ENCODE measurements at regions not wholly inside any gene's neighbourhood (a gene's known extent, or its start where the extent isn't known, plus 50 kb on each side); places are given as distances from the start of the nearest gene placed in this dataset.

- H3K9me3 ChIP-seq = no peaks in the 10 kb centered on the region
These were observed 70.6 kb downstream of the VEGFA start for GRCh38 chr6:43840490-43841218.

More at GRCh38 chr6:43840490-43841218, 70.6 kb downstream of the VEGFA start:
- no peaks in the 10 kb centered on the region for H3K9me2 ChIP-seq
- H3K4me3 ChIP-seq (ENCODE audit: low read depth in 2 of 2, low read length in 1 of 2) = no peak overlapping the region
- no peak overlapping the region for H3K9ac ChIP-seq
- TF ChIP-seq YY1 (IDR thresholded peaks at IDR 0.05; ENCODE audit: low read depth) = no peak
- no peak for TF ChIP-seq NFIC (IDR thresholded peaks at IDR 0.05; ENCODE audit: borderline replicate concordance)
- no peak for TF ChIP-seq TEAD4 (IDR thresholded peaks at IDR 0.05; ENCODE audit: borderline replicate concordance, insufficient read depth)
- no peak for TF ChIP-seq MAX (IDR thresholded peaks at IDR 0.05; ENCODE audit: low read depth)
- TF ChIP-seq MEF2A (IDR thresholded peaks at IDR 0.05; ENCODE audit: borderline replicate concordance, low read depth) = no peak
- no peak for TF ChIP-seq TCF12 (IDR thresholded peaks at IDR 0.05)
- TF ChIP-seq USF1 (IDR thresholded peaks at IDR 0.05; ENCODE audit: borderline replicate concordance, low read depth) = no peak
- no peak for TF ChIP-seq JUND (IDR thresholded peaks at IDR 0.05)
- no peak for TF ChIP-seq MXI1 (IDR thresholded peaks at IDR 0.05; ENCODE audit: low read depth, low read length)
- TF ChIP-seq SMC3 (IDR thresholded peaks at IDR 0.05; ENCODE audit: low read depth, low read length) = no peak
- TF ChIP-seq, protein P1, sequence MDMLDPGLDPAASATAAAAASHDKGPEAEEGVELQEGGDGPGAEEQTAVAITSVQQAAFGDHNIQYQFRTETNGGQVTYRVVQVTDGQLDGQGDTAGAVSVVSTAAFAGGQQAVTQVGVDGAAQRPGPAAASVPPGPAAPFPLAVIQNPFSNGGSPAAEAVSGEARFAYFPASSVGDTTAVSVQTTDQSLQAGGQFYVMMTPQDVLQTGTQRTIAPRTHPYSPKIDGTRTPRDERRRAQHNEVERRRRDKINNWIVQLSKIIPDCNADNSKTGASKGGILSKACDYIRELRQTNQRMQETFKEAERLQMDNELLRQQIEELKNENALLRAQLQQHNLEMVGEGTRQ (IDR thresholded peaks at IDR 0.05; ENCODE audit: borderline replicate concordance, low read depth, low read length) = no peak
- no peak for TF ChIP-seq REST (IDR thresholded peaks at IDR 0.05; ENCODE audit: low read depth, low read length)
- no peak for TF ChIP-seq SIN3A (IDR thresholded peaks at IDR 0.05; ENCODE audit: borderline replicate concordance, low read depth, low read length)
- TF ChIP-seq GATA2 (CRISPR knock-in tag; IDR thresholded peaks at IDR 0.05) = no peak
- TF ChIP-seq RXRA (IDR thresholded peaks at IDR 0.05; ENCODE audit: borderline replicate concordance, low read depth) = no peak
- no peak for TF ChIP-seq EP300 (IDR thresholded peaks at IDR 0.05; ENCODE audit: borderline replicate concordance in 1 of 2, low read depth in 1 of 2, low read length in 1 of 2)
- TF ChIP-seq FOXM1 (IDR thresholded peaks at IDR 0.05; ENCODE audit: low read depth) = no peak
- no peak for TF ChIP-seq FOXJ3 (CRISPR knock-in tag; IDR thresholded peaks at IDR 0.05)
- TF ChIP-seq IRF3 (IDR thresholded peaks at IDR 0.05; ENCODE audit: low read depth, low read length) = no peak
- no peak for TF ChIP-seq RFX5 (IDR thresholded peaks at IDR 0.05; ENCODE audit: low read length)
- H3K4me2 ChIP-seq = no peak overlapping the region
- no peak overlapping the region for H3K27ac ChIP-seq (ENCODE audit: low read depth in 2 of 2, low read length in 1 of 2)
- no peaks in the 10 kb centered on the region for H3F3A ChIP-seq (replicated peaks; ENCODE audit: insufficient read depth)
- peaks cover 3 to 20% of the 10 kb centered on the region in 2 experiments; a peak in 2 of 4 replicates for H3K4me1 ChIP-seq (ENCODE audit: control insufficient read depth in 1 of 2, insufficient read depth in 2 of 2, low read depth in 1 of 2, low read length in 1 of 2)
- POLR2A ChIA-PET = no interaction called here
- no peak for DNase-seq
- 74% methylated on average over 5 of the region's 5 CpGs for WGBS (ENCODE audit: low lambda C conversion rate)
- no peaks in the 10 kb centered on the region for H3K36me3 ChIP-seq (replicated peaks in 1 of 2; ENCODE audit: control insufficient read depth in 1 of 2, insufficient read depth in 2 of 2, low read length in 1 of 2)
- no peaks in the 10 kb centered on the region; the same call in 1 of the 2 replicates for H3K27me3 ChIP-seq (ENCODE audit: insufficient read depth)
- H4K20me1 ChIP-seq (ENCODE audit: insufficient read depth) = no peaks in the 10 kb centered on the region
- no peaks in the 10 kb centered on the region for H3K79me2 ChIP-seq (ENCODE audit: insufficient read depth)
- CTCF ChIA-PET = interaction anchor here (0.9 to 2.9 kb wide), 9 partner anchors 16 to 146 kb away, joined by 3 to 10 read pairs (median 3); partner anchors contain the start of gene VEGFA
- H2AFZ ChIP-seq (ENCODE audit: low read depth) = no peak overlapping the region

Data from SK-N-SH (cell line).